UCSD-AML1 (cell line): ENCODE measurements at regions not wholly inside any gene's neighbourhood (a gene's known extent, or its start where the extent isn't known, plus 50 kb on each side); places are given as distances from the start of the nearest gene placed in this dataset.

ENCODE experiments used
- DNase-seq: peaks from one replicate; lab custom pipeline; 2025; ENCODE audit not compliant: unreplicated experiment; lab: John Stamatoyannopoulos, UW

DNA sequence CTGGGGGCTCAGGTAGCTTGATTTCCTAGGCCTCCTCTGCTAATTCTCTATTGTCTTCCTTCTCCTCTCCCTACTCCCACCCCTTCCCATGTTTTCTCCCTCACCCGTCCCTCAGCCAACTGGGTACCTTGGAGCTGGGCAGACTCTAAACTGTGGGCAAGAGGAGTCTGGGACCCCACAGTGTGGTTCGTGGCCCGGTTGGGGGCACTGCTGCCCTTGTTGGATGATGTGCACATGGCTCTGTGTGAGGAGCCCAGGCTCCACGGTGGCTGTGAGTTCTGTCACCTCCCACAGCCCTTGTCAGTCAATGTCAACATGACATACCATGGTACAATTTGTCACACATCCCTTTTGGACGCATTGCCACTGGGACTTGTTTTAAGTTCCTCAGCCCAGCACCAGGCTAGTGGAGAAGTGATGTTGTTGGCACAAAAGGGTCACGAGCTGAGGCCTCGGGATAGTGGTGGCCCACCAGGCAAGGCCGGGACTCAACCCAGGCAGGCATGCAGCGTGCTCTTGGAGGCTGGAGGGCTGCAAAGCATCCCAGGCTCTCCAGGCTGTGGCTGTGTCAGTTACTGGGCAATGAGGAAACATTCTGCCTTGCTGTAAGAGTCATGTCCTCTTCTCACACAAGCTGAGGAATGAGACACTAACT, 142.3 kb downstream of the TLE3 start:
- no peak for DNase-seq

DNA sequence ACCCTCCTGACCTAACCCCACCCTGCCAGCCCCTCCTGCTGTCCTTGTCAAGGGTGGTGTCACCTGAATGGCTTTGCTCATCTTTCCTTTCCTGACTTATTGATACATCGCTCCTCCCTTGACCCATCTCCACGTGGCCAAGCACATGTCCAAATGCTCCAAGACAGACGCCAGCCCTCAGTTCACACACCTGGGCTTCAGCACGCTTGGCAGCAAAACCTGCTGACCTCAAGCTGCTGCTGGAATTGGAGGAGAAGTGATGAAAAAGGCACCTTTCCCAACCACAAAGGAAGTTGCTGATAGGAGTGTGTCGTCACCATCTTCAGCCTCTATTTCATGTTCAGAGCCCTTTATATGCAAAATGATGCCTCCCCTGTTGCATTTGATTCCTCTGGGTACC, 141.3 kb downstream of the TLE3 start:
- DNase-seq, result no peak

DNA sequence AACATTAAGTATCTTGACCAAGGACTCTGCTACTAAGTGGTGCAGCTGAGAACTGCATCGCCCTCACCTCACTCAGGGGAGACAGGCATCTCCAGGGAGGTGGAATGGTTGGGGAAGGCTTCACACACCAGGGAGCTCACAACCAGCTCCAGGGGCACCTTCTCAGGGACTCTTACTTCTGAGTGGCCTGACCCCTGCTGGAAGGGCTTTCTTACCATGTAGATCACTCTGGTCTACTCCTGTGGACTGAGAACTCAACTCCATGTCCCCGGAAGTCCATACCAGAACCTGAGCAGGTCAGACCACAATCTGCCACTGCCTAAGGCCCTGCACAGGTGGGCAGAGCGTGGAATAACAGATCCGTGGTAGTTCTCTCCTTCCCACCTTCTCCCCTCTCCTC, 140.5 kb downstream of the TLE3 start:
- DNase-seq, result no peak

DNA sequence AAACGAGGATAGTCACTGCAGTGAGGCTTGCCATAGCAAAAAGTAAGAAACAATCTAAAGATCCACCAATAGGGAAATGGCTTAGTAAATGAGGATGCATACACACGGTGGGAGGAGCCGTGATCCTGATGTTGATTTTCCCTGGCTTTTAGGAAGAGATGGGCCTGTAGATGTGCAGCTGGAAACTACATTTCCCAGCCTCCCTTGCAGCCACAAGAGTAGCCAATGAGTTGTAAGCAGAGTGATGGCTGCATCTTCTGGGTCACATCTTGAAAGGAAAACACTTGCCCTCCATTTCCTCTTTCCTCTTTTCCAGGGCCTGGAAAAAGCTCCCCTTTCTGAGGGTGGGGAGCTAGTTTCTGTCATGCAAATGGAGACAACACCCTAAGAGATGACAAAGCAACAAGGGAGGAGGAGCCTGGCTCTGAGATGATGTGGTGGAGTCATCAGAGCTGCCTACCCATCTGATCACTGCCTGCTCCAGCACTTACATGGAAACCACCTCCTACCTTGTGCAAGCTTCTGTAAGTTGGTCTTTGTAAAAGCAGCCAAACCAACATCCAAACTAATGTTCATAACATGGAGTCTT, 139.1 kb downstream of the TLE3 start:
- no peak for DNase-seq

DNA sequence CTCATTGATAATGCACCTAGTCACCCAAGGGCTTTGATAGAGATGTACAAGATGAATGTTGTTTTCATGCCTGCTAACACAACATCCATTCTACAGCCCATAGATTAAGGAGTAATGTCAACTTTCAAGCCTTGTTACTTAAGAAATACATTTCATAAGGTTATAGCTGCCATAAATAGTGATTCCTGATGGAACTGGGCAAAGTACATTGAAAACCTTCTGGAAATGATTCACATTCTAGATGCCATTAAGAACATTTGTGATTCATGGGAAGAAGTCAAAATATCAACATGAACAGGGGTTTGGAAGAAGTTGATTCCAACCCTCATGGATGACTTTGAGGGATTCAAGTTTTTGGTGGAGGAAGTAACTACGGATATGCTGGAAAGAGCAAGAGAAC, 135.2 kb downstream of the TLE3 start:
- no peak for DNase-seq

GRCh38 chr15:69963385-69963784, 134.3 kb downstream of the TLE3 start:
- DNase-seq, result no peak

DNA sequence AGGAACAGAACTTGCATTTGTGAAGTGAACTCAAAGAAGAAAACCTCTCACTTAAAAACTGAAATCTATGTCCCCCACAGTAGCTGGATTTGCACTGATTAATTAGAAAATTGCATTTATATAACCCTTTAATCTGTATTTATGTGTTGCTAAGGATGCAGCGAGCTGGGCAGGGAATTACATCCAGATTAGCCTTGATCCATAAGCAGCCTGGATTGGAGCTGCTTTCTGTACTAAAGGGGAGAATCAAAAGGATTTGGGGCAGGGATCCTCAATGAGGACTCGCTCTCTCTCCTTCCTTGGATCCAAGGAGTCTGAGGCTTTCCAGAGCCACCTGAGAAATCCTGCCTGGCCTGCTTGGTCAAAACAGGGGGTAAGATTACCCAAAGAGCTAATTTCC, 125.9 kb downstream of the TLE3 start:
- DNase-seq, result no peak

DNA sequence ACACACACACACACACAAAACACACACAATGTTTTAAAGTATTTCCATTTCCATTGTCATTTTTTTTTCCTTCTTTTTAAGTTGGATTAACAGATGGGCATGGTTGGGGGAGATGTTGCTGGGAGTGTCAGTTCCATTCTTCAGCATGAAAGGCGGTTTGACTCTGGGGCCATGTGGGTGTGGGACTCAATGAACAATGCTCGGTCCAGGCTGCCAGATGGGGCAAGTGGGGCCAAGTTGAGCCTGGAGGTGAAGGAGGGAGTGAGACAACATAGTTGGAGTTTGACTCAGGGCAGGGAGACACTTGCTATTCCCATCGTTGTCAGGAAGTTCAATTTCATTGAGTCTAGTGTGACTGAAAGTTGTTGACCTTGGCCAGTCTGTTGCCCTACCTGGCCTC, 125.3 kb downstream of the TLE3 start:
- DNase-seq, result no peak

GRCh38 chr15:69973102-69973714, 124.5 kb downstream of the TLE3 start:
- no peak for DNase-seq

- DNase-seq, result no peak
These were observed 123.8 kb downstream of the TLE3 start for GRCh38 chr15:69973880-69974279.

DNA sequence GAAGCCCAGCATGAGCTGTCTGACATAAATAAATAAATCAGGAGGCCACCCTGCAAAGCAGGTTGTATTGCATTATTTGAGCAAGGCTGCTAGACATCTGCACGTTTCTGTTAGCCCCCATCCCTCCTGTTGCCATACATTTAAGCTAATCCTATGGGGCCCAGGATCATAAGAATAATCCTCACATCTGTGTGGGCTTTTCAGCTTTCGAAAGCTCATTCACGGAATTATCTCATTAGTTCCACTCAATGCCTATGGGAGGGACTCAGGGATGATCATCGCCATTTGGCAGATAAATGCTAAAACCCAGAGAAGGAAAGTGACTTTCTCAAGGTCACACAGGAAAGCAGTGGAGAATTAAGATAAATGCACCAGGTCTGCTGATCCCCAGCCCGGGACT, 123.4 kb downstream of the TLE3 start:
- DNase-seq, result no peak

GRCh38 chr15:69976366-69976994, 121.2 kb downstream of the TLE3 start:
- no peak for DNase-seq

- no peak for DNase-seq
These were observed 119.1 kb downstream of the TLE3 start for GRCh38 chr15:69978603-69979002.

DNA sequence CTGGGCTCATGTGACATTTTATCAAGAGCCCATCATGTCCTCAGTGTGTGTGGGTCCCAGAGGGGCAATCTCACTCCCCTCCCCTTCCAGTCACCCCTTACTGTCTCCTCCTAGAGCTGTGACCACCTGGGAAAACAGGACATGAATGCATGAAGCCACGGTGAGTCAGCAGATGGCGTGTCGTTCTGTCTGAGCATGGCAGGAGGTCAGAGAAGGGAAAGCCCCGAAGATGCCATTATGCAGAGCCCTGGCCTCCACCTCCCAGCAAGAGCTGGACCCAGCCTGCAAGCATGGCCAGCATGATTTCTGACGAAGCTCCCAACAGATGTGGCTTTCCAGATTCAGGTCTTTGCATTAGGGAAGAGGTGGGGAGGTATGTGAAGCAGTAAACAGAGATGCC, 118.5 kb downstream of the TLE3 start:
- DNase-seq, result no peak

DNA sequence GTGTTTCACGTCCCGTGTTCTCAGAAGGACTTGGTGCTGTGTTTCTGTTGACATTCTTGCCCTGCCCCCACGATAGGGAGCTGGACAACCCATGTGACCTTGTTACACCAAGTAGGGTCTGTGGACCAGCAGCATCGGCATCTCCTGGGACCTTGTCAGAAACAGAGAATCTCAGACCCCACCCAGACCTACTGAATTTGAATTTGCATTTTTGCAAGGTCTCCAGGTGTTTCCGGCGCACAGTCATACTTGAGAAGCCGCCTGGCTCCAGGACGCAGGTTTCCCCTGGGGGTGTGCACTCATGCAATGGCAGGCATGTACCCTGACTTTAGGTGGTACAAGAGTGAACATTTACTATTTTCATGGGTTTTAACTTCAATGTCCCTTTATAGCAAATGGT, 117.9 kb downstream of the TLE3 start:
- no peak for DNase-seq

GRCh38 chr15:69980341-69981059, 117.2 kb downstream of the TLE3 start:
- no peak for DNase-seq

DNA sequence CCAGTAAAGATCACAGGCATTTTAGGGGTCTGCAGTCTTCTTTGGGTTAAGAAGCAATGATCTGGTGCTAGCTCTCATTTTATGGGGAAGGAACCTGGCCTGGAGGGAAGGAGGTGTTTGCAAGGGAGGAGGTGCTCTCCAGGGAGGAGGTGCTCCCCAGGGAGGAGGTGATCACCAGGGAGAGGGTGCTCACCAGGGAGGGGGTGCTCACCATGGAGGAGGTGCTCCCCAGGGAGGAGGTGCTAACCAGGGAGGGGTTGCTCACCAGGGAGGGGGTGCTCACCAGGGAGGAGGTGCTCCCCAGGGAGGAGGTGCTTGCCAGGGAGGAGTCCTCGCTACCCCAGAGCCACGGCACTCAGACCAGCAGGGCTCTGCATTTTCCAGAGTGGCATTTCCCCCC, 115.7 kb downstream of the TLE3 start:
- no peak for DNase-seq

GRCh38 chr15:69983696-69984265, 113.9 kb downstream of the TLE3 start:
- DNase-seq, result no peak

DNA sequence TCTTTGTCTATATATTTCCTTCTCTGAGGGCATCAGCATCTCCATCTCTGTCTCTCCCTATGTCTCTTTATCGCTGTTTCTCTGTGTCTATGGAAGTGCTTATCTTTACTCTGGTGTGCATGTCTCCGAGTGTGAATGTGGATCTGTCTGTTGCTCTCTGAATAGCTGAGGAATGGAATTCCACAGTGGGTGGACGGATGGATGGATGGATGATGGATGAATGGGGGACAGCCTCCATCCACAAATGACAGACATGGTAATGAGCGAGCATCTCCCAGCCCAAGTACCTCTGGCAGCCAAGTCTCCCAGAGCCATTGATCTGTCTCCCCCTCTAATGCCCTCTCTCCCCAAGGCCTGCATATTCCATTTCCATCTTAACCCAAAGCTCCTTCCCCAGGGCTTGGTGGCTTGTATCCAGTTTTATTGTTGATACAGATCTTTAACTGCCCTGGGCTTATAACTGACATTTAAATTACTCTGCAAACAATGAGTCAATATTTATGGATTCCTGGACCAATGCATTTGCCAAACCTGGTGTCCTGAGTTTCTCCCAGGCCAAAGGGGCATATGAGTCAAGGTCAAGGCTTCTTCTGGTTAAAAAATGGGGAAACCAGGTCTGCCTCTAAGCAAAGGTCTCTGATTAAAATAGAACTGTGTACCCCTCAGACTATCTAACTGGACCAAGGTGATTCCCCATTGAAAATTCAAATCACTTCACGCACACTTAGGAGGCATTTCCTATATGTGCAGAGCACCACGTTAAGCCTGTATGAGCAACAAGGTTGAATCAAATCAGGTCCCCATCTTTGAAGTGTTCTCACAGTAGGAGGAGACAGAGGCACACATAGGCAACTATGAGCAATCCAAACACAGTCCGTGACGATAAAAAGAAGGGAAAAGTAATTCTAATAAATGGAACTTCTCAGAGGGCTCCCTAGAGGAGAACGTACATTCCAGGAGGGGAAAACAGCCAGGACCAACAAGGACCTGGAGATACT, 109.9 kb downstream of the TLE3 start:
- no peak for DNase-seq

DNA sequence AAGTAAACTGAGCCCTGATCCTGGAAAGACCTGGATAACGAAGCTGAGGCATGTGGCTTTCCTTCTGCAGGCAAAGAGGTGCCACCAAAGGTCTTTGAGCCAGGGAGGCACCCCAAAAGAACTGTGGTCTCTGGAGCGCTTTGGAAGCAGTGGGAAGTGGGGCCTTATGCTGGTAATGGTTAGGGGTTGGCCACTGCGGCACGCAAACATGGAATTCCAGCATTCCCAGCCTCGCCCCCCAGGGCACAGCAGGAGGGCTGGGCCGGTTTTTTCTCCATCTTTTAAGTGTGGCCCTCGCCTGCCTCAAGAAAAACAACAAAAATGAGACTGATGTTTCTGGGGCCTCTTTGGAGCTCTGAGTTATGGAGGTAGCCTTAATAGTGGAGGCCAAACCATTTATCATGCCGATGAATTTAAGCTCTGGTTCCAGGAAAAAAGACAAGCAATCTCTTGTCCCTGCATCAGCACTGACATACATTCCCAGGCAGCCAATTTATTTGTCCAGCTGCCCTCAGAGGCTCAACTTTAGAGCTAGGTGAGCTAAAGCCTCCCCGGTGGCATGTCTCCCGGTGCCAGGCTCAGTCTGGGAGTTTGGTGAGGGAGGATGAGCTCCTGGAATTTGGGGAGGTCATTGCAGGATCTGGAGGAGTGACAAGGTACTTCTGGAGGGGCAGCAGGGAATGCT, 109.0 kb downstream of the TLE3 start:
- no peak for DNase-seq
